ENCODE measurements at regions not wholly inside any gene's neighbourhood (a gene's known extent, or its start where the extent isn't known, plus 50 kb on each side); places are given as distances from the start of the nearest gene placed in this dataset.

- no peak overlapping the region for H3K4me2 ChIP-seq (ENCODE audit: low read length)
- H3K27me3 ChIP-seq (ENCODE audit: insufficient read depth, low read length), result no peaks in the 10 kb centered on the region
- H3K9me2 ChIP-seq (ENCODE audit: low read depth, low read length), result no peaks in the 10 kb centered on the region
- no peaks in the 10 kb centered on the region for H3K36me3 ChIP-seq (ENCODE audit: insufficient read depth, low read length)
- no peak overlapping the region for H3K4me3 ChIP-seq (ENCODE audit: low read depth, low read length, poor library complexity, severe bottlenecking)
- no peaks in the 10 kb centered on the region for H3K4me1 ChIP-seq (ENCODE audit: insufficient read depth, low read length, severe bottlenecking)
- H2AFZ ChIP-seq (ENCODE audit: low read length), result no peak overlapping the region
- TF ChIP-seq CTCF (IDR thresholded peaks at IDR 0.05; ENCODE audit: low read length), result no peak
- TF ChIP-seq EZH2 (IDR thresholded peaks at IDR 0.05; ENCODE audit: borderline replicate concordance, low read length), result no peak
- no peak overlapping the region for H3K27ac ChIP-seq (ENCODE audit: low read depth, low read length, poor library complexity, severe bottlenecking)
- no peak overlapping the region for H3K9ac ChIP-seq (ENCODE audit: low read length)
- H3F3A ChIP-seq (ENCODE audit: insufficient read depth, low read length), result no peaks in the 10 kb centered on the region
- H3K79me2 ChIP-seq (ENCODE audit: insufficient read depth, low read length), result no peaks in the 10 kb centered on the region
- no peaks in the 10 kb centered on the region for H3K9me3 ChIP-seq (ENCODE audit: low read length)
- no peaks in the 10 kb centered on the region for H4K20me1 ChIP-seq (ENCODE audit: insufficient read depth, low read length)
Measured at GRCh38 chr3:44031387-44032380, 210.0 kb upstream of the TOPAZ1 start.

GRCh38 chr3:44032487-44032886 is 209.2 kb upstream of the TOPAZ1 start:
- H3K4me1 ChIP-seq (ENCODE audit: insufficient read depth, low read length, severe bottlenecking), result no peaks in the 10 kb centered on the region
- no peak overlapping the region for H3K4me2 ChIP-seq (ENCODE audit: low read length)
- no peaks in the 10 kb centered on the region for H4K20me1 ChIP-seq (ENCODE audit: insufficient read depth, low read length)
- no peaks in the 10 kb centered on the region for H3K36me3 ChIP-seq (ENCODE audit: insufficient read depth, low read length)
- H2AFZ ChIP-seq (ENCODE audit: low read length), result no peak overlapping the region
- H3K4me3 ChIP-seq (ENCODE audit: low read depth, low read length, poor library complexity, severe bottlenecking), result no peak overlapping the region
- H3K27ac ChIP-seq (ENCODE audit: low read depth, low read length, poor library complexity, severe bottlenecking), result no peak overlapping the region
- H3F3A ChIP-seq (ENCODE audit: insufficient read depth, low read length), result no peaks in the 10 kb centered on the region
- no peaks in the 10 kb centered on the region for H3K79me2 ChIP-seq (ENCODE audit: insufficient read depth, low read length)
- no peak for TF ChIP-seq EZH2 (IDR thresholded peaks at IDR 0.05; ENCODE audit: borderline replicate concordance, low read length)
- no peak for TF ChIP-seq CTCF (IDR thresholded peaks at IDR 0.05; ENCODE audit: low read length)
- H3K9me2 ChIP-seq (ENCODE audit: low read depth, low read length), result no peaks in the 10 kb centered on the region
- H3K9ac ChIP-seq (ENCODE audit: low read length), result no peak overlapping the region
- H3K9me3 ChIP-seq (ENCODE audit: low read length), result no peaks in the 10 kb centered on the region
- no peaks in the 10 kb centered on the region for H3K27me3 ChIP-seq (ENCODE audit: insufficient read depth, low read length)

GRCh38 chr3:44033123-44033522 is 208.6 kb upstream of the TOPAZ1 start:
- Histone ChIP-seq H3K4me3 (ENCODE audit: low read depth, low read length, poor library complexity, severe bottlenecking) (no peak overlapping the region), H3K9me2 (ENCODE audit: low read depth, low read length) (no peaks in the 10 kb centered on the region), H3K9ac (ENCODE audit: low read length) (no peak overlapping the region), H2AFZ (ENCODE audit: low read length) (no peak overlapping the region), H3K9me3 (ENCODE audit: low read length) (no peaks in the 10 kb centered on the region), H3K27me3 (ENCODE audit: insufficient read depth, low read length) (no peaks in the 10 kb centered on the region), H3K79me2 (ENCODE audit: insufficient read depth, low read length) (no peaks in the 10 kb centered on the region), H3F3A (ENCODE audit: insufficient read depth, low read length) (no peaks in the 10 kb centered on the region), H4K20me1 (ENCODE audit: insufficient read depth, low read length) (no peaks in the 10 kb centered on the region), H3K4me2 (ENCODE audit: low read length) (no peak overlapping the region), H3K36me3 (ENCODE audit: insufficient read depth, low read length) (no peaks in the 10 kb centered on the region), H3K27ac (ENCODE audit: low read depth, low read length, poor library complexity, severe bottlenecking) (no peak overlapping the region), H3K4me1 (ENCODE audit: insufficient read depth, low read length, severe bottlenecking) (no peaks in the 10 kb centered on the region)
- no peak for TF ChIP-seq EZH2 (IDR thresholded peaks at IDR 0.05; ENCODE audit: borderline replicate concordance, low read length)
- TF ChIP-seq CTCF (IDR thresholded peaks at IDR 0.05; ENCODE audit: low read length), result no peak
